ENCODE measurements at regions not wholly inside any gene's neighbourhood (a gene's known extent, or its start where the extent isn't known, plus 50 kb on each side); places are given as distances from the start of the nearest gene placed in this dataset.

GRCh38 chr16:31707743-31708335 lies 165.8 kb upstream of the ZNF267 start:
- WGBS, 4 donors: 93 to 99% (median 96%) methylated on average over 5 to 10 of the region's 10 CpGs
- Histone ChIP-seq H3K27ac (no peak overlapping the region), H3K4me1 (replicated peaks in 1 of 2) (no peaks in the 10 kb centered on the region), H3K4me3 (no peak overlapping the region), H3K9me3 (replicated peaks in 1 of 3) (no peaks in the 10 kb centered on the region), H3K27me3 (no peaks in the 10 kb centered on the region), H3K36me3 (replicated peaks in 1 of 2) (peaks cover 0 to 42% of the 10 kb centered on the region in 2 donors)
- intact Hi-C loops (cut with DNase I): loop anchor here in 1 of 2 donors (10.0 kb wide), 1 partner anchor 233 kb away; the partner anchor contains the start of gene TGFB1I1
- no peak for DNase-seq
- TF ChIP-seq CTCF (IDR thresholded peaks at IDR 0.05): no peak
- TF ChIP-seq POLR2A (IDR thresholded peaks at IDR 0.05): no peak

- DNase-seq: no peak
- intact Hi-C loops (cut with DNase I): loop anchor here in 1 of 2 donors (10.0 kb wide), 1 partner anchor 234 kb away; the partner anchor contains the start of gene TGFB1I1
- no peaks in the 10 kb centered on the region for H3K9me3 ChIP-seq (replicated peaks in 1 of 3)
- no peaks in the 10 kb centered on the region for H3K4me1 ChIP-seq (replicated peaks in 1 of 2)
- no peak overlapping the region for H3K27ac ChIP-seq
- TF ChIP-seq CTCF (IDR thresholded peaks at IDR 0.05) (no peak), POLR2A (IDR thresholded peaks at IDR 0.05) (no peak)
- whole genome bisulfite sequencing, 4 donors: 84 to 89% (median 87%) methylated on average over 4 to 8 of the region's 8 CpGs
- H3K4me3 ChIP-seq: no peak overlapping the region
- peaks cover 0 to 40% of the 10 kb centered on the region in 2 donors for H3K36me3 ChIP-seq (replicated peaks in 1 of 2)
- no peaks in the 10 kb centered on the region for H3K27me3 ChIP-seq
These were observed 165.3 kb upstream of the ZNF267 start for GRCh38 chr16:31708348-31708747.

GRCh38 chr16:31709181-31709580 lies 164.4 kb upstream of the ZNF267 start:
- DNase-seq: no peak
- Histone ChIP-seq H3K9me3 (replicated peaks in 1 of 3) (no peaks in the 10 kb centered on the region), H3K27ac (no peak overlapping the region), H3K27me3 (no peaks in the 10 kb centered on the region), H3K4me3 (no peak overlapping the region), H3K4me1 (replicated peaks in 1 of 2) (peaks cover 2 to 4% of the 10 kb centered on the region in 2 donors), H3K36me3 (replicated peaks in 1 of 2) (peaks cover 0 to 32% of the 10 kb centered on the region in 2 donors)
- TF ChIP-seq POLR2A (IDR thresholded peaks at IDR 0.05) (no peak), CTCF (IDR thresholded peaks at IDR 0.05) (no peak)
- intact Hi-C loops (cut with DNase I): loop anchor here in 1 of 2 donors (10.0 kb wide), 1 partner anchor 234 kb away; the partner anchor contains the start of gene TGFB1I1
- 93 to 96% (median 95%) methylated on average over 5 to 9 of the region's 9 CpGs for WGBS, 4 donors

- H3K27ac ChIP-seq: no peak overlapping the region
- intact Hi-C loops (cut with DNase I): loop anchor here (10.0 kb wide), 2 partner anchors 205 to 225 kb away; partner anchors contain the start of genes RUSF1 (in 1 of the 2) and SLC5A2 (in 1 of the 2)
- no peak for TF ChIP-seq POLR2A (IDR thresholded peaks at IDR 0.05)
- TF ChIP-seq CTCF (IDR thresholded peaks at IDR 0.05): no peak
These were observed 163.5 kb upstream of the ZNF267 start for GRCh38 chr16:31710134-31710533.

More at GRCh38 chr16:31710134-31710533, 163.5 kb upstream of the ZNF267 start:
- Histone ChIP-seq H3K4me3 (no peak overlapping the region), H3K9me3 (replicated peaks in 1 of 3) (no peaks in the 10 kb centered on the region), H3K36me3 (replicated peaks in 1 of 2) (peaks cover 0 to 25% of the 10 kb centered on the region in 2 donors), H3K27me3 (no peaks in the 10 kb centered on the region), H3K4me1 (replicated peaks in 1 of 2) (peaks cover 8 to 13% of the 10 kb centered on the region in 2 donors)
- 84 to 93% (median 88%) methylated on average over 5 to 10 of the region's 10 CpGs for WGBS, 4 donors
- no peak for DNase-seq
